Natural killer cell (primary cell): ENCODE measurements at regions not wholly inside any gene's neighbourhood (a gene's known extent, or its start where the extent isn't known, plus 50 kb on each side); places are given as distances from the start of the nearest gene placed in this dataset.

ENCODE experiments used
- ATAC-seq, 3 donors: fragments of 150-1000 bp in 2 of 3; fragments of 200-7000 bp in 1 of 3; cut with Tn5 transposase; 1 replicate in 1 of 3; 2 replicates in 2 of 3; pipeline ENCODE4 v1.10.0; 2021; ENCODE audit warnings: mild to moderate bottlenecking in 2 of 3, moderate library complexity in 2 of 3
- DNase-seq, 2 donors: peaks; one replicate each; pipeline versions ENCODE4 v3.0.0 to v3.0.0-alpha.2; 2013 to 2021; ENCODE audit warnings: mixed read lengths in 1 of 2
- H3K27ac ChIP-seq: one replicate; pipeline ENCODE4 v1.5.1; 2013; ENCODE audit warnings: mild to moderate bottlenecking, low read length
- H3K27me3 ChIP-seq: one replicate; pipeline ENCODE4 v1.6.1; 2013; ENCODE audit warnings: low read length; ENCODE audit not compliant: control insufficient read depth, insufficient read depth
- H3K36me3 ChIP-seq: one replicate; pipeline ENCODE4 v1.6.1; 2013; ENCODE audit warnings: low read length; ENCODE audit not compliant: control insufficient read depth, insufficient read depth
- H3K4me1 ChIP-seq: one replicate; pipeline ENCODE4 v1.6.1; 2013; ENCODE audit warnings: low read length; ENCODE audit not compliant: control insufficient read depth, insufficient read depth
- H3K4me3 ChIP-seq: one replicate; pipeline ENCODE4 v1.5.1; 2013; ENCODE audit warnings: low read length
- H3K9me3 ChIP-seq: one replicate; pipeline ENCODE4 v1.6.1; 2013; ENCODE audit warnings: low read length; ENCODE audit not compliant: control insufficient read depth, insufficient read depth
- H3K27ac Mint-ChIP-seq, 2 donors: one replicate each; pipeline ENCODE4 v1.8.0; 2022; ENCODE audit warnings: mild to moderate bottlenecking in 2 of 2, mixed read lengths in 2 of 2, moderate library complexity in 1 of 2
- H3K27me3 Mint-ChIP-seq, 2 donors: one replicate each; pipeline ENCODE4 v1.8.0; 2022; ENCODE audit warnings: low read depth in 2 of 2, mixed read lengths in 2 of 2
- H3K36me3 Mint-ChIP-seq: one replicate; pipeline ENCODE4 v1.8.0; 2022; ENCODE audit warnings: mixed read lengths
- H3K4me1 Mint-ChIP-seq, 2 donors: one replicate each; pipeline ENCODE4 v1.8.0; 2022; ENCODE audit warnings: mixed read lengths in 2 of 2
- H3K4me3 Mint-ChIP-seq: one replicate; pipeline ENCODE4 v1.8.0; 2022; ENCODE audit warnings: mild to moderate bottlenecking, moderate library complexity, mixed read lengths
- H3K9me3 Mint-ChIP-seq, 2 donors: one replicate each; pipeline ENCODE4 v1.8.0; 2022; ENCODE audit warnings: mixed read lengths in 2 of 2
- CTCF ChIP-seq: fragments of 200-600 bp; IDR thresholded peaks from one replicate; pipeline ENCODE4 v1.8.0; 2022; ENCODE audit warnings: antibody characterized with exemption
- WGBS: methylation state at CpG from one replicate; pipeline ENCODE4 v1.1.7; 2013; ENCODE audit warnings: missing lambda C conversion rate; ENCODE audit not compliant: insufficient coverage; 5-methylcytosine and 5-hydroxymethylcytosine counted together
- intact Hi-C: fragments of 100-400 bp; cut with micrococcal nuclease; formaldehyde crosslinking; loops from one replicate; pipeline ENCODE4 v1.14.2; 2022

- ATAC-seq: no peak
These were observed 406.0 kb downstream of the MIAT start for GRCh38 chr22:27063406-27063805.

GRCh38 chr22:27063841-27064240 is 406.5 kb downstream of the MIAT start:
- H3K4me1 ChIP-seq: no peaks in the 10 kb centered on the region
- no peak overlapping the region for H3K4me3 Mint-ChIP-seq
- H3K27me3 ChIP-seq: no peaks in the 10 kb centered on the region
- H3K27me3 Mint-ChIP-seq: peaks cover 17 to 23% of the 10 kb centered on the region in 2 donors
- 100% methylated on average over 1 of the region's 2 CpGs for WGBS
- H3K9me3 ChIP-seq: no peaks in the 10 kb centered on the region
- no peaks in the 10 kb centered on the region for H3K9me3 Mint-ChIP-seq
- DNase-seq (no peak), ATAC-seq (no peak)
- no peak for TF ChIP-seq CTCF
- no peak overlapping the region for H3K4me3 ChIP-seq
- no peak overlapping the region for H3K27ac Mint-ChIP-seq
- no peak overlapping the region for H3K27ac ChIP-seq
- no peaks in the 10 kb centered on the region for H3K36me3 Mint-ChIP-seq
- no peaks in the 10 kb centered on the region for H3K4me1 Mint-ChIP-seq
- intact Hi-C loops: no loop called here
- H3K36me3 ChIP-seq: no peaks in the 10 kb centered on the region

More at GRCh38 chr22:27063406-27063805, 406.0 kb downstream of the MIAT start:
- intact Hi-C loops: no loop called here
- no peak for TF ChIP-seq CTCF
- Mint-ChIP-seq H3K4me1 (no peaks in the 10 kb centered on the region), H3K9me3 (no peaks in the 10 kb centered on the region), H3K4me3 (no peak overlapping the region), H3K27me3 (peaks cover 17 to 23% of the 10 kb centered on the region in 2 donors), H3K27ac (no peak overlapping the region), H3K36me3 (no peaks in the 10 kb centered on the region)
- Histone ChIP-seq H3K4me3 (no peak overlapping the region), H3K9me3 (no peaks in the 10 kb centered on the region), H3K27me3 (no peaks in the 10 kb centered on the region), H3K4me1 (no peaks in the 10 kb centered on the region), H3K27ac (no peak overlapping the region), H3K36me3 (no peaks in the 10 kb centered on the region)
- no peak for DNase-seq
- WGBS: 0% methylated on average over 4 of the region's 5 CpGs

- TF ChIP-seq CTCF: no peak
- Mint-ChIP-seq H3K4me1 (no peaks in the 10 kb centered on the region), H3K4me3 (no peak overlapping the region), H3K36me3 (no peaks in the 10 kb centered on the region), H3K27me3 (peaks cover 17 to 22% of the 10 kb centered on the region in 2 donors), H3K9me3 (no peaks in the 10 kb centered on the region), H3K27ac (no peak overlapping the region)
- Histone ChIP-seq H3K27ac (no peak overlapping the region), H3K4me3 (no peak overlapping the region), H3K27me3 (no peaks in the 10 kb centered on the region), H3K9me3 (no peaks in the 10 kb centered on the region), H3K4me1 (no peaks in the 10 kb centered on the region), H3K36me3 (no peaks in the 10 kb centered on the region)
- DNase-seq (no peak), ATAC-seq (no peak)
- intact Hi-C loops: no loop called here
- 0% methylated on average over 1 of the region's 1 CpG for WGBS
These were observed 407.0 kb downstream of the MIAT start for GRCh38 chr22:27064386-27064785.

- DNase-seq: no peak
- H3K36me3 ChIP-seq: no peaks in the 10 kb centered on the region
- Mint-ChIP-seq H3K9me3 (no peaks in the 10 kb centered on the region), H3K27ac (no peak overlapping the region), H3K4me3 (no peak overlapping the region), H3K27me3 (peaks cover 15 to 22% of the 10 kb centered on the region in 2 donors), H3K36me3 (no peaks in the 10 kb centered on the region), H3K4me1 (no peaks in the 10 kb centered on the region)
- H3K9me3 ChIP-seq: no peaks in the 10 kb centered on the region
- ATAC-seq: no peak
- 61% methylated on average over 6 of the region's 9 CpGs for WGBS
- no peak overlapping the region for H3K27ac ChIP-seq
- H3K4me1 ChIP-seq: no peaks in the 10 kb centered on the region
- H3K27me3 ChIP-seq: no peaks in the 10 kb centered on the region
- intact Hi-C loops: no loop called here
- no peak overlapping the region for H3K4me3 ChIP-seq
- no peak for TF ChIP-seq CTCF
These were observed 407.9 kb downstream of the MIAT start for GRCh38 chr22:27065279-27065678.
